Activated T-cell treated with anti-CD3 and anti-CD28 coated beads, Interleukin-2, amount 50 U/mL, for 48 hours (primary cell): ENCODE measurements at regions not wholly inside any gene's neighbourhood (a gene's known extent, or its start where the extent isn't known, plus 50 kb on each side); places are given as distances from the start of the nearest gene placed in this dataset.
"Not testable (repeated sequence)": the region's sequence is repeated elsewhere in the genome, so short reads cannot be mapped to it uniquely, and the experiment has no call there.

ENCODE experiments used
- DNase-seq, 2 experiments: peaks; one replicate each; pipeline ENCODE4 v3.0.0-alpha.2; 2020

DNA sequence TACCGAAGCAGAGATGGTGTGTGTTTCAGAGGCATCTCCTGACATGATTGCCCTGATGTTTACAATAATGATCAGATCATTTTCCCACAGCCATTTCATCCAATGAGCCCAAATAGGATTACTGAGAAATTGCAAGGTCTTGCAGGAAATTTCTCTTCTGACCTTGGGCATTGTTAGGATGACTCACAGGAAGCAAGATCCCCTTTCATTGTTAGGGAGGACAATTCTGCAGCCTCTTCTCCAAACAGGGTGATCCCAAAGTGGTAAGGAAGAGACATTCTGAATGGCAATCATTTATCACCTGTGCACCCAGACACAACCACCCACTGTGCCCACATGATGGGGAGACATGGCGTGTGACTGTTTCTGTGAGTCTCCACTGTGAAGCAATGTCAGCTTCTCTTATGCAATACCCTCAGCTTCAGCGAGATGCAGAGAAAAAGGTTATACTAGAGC is 306.7 kb upstream of the XYLT1 start:
- no peak for DNase-seq

GRCh38 chr16:17776888-17777287 is 306.1 kb upstream of the XYLT1 start:
- no peak for DNase-seq

DNA sequence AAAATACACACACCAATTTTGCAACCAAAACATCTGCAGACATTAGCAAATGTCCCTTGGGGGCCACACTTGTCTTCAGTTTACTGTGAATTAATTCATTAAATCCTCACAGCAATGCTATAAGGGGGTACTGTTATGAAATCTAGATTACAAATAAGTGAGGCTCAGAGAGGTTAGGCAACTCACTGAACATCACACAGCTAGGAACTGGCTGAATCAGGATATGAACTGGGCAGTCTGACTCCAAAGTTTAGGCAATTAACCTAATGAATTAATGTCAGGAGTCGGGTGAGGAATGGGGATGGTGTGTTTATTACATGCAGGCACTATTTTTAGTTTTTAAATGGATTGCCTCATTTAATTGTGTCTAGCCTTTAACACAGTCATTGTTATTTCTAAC is 305.7 kb upstream of the XYLT1 start:
- no peak for DNase-seq

DNA sequence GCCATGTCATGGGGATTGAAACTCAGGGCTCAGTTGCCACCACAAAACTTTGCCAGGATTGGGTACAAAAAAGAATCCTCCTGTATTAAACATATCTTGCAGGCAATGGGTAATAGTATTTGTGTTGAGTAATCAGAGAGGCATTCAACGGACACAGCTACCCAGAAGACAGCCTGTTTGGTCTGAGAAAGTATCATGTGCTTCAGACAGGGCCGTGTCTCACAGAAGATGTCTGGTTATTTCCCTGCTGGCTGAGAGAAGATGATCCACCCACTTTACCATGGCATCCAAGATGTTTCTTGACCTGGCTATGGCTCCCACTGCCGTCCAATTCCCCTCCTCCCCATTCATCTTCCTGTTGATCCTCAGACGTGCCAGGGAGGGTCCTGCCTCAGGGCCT is 304.3 kb upstream of the XYLT1 start:
- no peak for DNase-seq

DNA sequence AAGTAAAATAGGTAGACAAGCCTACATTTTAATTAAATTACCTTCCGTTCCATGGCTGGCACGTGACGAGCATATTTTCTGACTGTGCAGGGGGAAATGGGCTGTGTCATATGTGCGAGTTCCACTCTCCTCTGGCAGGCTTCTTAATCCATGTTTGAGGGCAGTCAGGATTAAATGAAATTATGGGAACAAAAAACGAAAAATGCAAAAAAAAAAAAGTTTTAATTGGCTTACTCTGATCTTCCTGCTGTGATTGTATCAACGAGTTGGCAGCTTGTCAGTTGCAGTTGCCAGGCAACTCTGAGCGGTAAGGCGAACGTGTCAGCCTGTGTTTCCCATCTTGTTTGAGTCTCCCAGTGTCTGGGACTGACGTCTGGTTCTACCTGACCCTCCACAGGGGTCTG is 302.9 kb upstream of the XYLT1 start:
- no peak for DNase-seq

DNA sequence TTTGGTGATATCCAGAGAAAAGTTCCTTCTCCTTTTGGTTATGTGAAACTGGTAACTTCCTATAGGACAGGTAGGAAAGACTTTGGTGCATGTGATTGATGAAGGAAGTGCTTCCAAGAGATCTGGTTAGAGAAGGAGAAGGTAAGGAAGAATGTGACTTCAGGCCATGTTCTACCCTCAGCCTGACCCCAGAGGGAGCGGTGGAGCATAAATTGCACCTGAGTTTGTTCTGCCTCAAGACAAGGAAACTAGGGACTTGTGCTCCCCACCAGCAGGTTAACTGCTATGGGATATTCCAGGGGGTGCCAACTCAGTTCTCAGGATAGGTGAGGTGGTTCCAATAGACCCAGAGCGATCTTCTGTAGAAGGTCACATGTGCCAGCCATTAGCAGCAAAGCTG is 299.3 kb upstream of the XYLT1 start:
- no peak for DNase-seq

DNA sequence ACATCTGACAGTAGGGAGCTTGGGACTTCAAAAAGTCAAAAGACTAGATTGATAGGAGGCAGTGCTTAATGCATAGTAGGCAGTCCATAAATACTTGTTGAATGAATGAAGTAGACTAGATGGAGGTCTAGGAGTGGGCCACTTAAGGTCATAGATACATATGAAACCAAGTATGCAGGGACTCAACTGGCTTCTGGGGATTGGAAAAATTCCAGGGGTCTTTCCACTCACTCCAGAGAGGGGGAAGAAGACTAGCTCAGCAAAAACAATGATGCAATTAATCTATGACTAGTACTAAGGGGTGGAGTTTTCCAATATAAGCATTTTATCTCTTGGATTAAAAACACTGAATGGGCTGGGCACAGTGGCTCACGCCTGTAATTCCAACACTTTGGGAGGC is 298.3 kb upstream of the XYLT1 start:
- DNase-seq = no peak

DNA sequence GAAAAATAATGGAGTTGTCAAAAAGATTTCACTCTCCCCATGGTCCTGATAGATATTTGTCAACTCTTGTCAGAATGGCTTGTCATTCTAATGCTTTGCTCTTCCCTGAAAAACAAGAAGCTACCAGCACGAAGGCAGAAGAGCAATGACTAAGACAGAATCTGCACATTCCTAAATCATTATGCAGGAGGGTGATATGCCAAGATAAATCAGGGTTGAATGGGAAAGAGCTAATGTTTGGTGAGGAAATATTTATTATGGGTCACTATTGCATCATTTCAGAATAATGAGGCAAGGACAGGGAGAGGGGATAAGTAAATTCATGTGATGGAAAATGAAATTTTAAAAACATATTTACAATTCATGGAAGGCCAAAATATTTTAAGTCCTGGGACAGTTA is 297.5 kb upstream of the XYLT1 start:
- DNase-seq = no peak

DNA sequence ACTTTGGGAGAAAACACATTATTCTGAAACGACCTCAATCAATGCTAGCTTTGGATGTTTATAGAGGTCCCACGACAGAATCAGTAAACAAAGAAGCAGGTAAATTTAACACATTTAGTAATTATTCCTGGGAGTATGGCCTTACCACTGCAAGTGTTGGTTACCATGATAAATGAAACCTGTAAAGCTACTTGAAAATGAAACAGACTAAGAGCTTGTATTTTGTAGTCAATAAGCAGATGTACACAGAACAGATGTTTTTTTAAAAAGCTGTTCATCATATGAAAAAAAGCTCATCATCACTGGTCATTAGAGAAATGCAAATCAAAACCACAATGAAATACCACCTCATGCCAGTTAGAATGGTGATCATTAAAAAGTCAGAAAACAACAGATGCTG is 295.3 kb upstream of the XYLT1 start:
- no peak for DNase-seq

- DNase-seq = no peak
Measured at GRCh38 chr16:17759451-17760390, 289.0 kb upstream of the XYLT1 start.

DNA sequence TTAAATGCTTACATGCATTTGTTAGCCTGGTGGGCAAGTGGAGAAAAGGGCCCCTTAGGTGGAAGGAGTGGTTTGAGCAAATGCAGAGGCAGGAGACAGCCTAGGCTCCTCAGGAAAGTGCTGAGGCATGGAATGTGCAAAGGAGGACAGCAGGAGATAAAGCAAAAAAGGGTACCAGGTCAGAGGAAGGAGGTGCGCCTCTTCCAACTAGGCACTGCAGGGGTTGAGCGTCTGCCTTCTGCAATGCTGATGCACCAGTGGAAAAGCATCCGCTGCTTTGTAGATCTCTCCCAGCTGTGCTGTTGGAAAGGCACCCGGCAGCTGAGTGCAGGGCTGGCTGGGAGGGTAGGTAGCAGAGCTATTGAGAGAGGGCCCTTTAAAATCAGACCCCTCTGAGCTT is 287.0 kb upstream of the XYLT1 start:
- DNase-seq = no peak

DNA sequence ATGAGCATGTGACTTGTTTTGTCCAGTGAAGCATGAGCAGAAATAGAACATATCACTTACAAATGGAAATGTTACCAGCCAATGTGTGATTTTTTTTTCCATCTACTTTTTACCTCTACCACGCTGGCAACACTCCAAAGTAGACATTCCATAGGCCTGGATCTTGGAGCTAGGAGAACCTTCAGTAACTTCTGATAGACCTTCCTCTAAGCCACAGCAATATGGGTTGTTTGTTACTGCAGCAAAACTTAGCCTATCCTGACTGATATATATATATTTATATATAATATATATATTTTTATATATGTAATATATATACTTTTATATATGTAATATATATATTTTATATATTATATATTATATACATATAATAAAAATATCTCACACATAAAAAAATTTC is 284.4 kb upstream of the XYLT1 start:
- DNase-seq = no peak

DNA sequence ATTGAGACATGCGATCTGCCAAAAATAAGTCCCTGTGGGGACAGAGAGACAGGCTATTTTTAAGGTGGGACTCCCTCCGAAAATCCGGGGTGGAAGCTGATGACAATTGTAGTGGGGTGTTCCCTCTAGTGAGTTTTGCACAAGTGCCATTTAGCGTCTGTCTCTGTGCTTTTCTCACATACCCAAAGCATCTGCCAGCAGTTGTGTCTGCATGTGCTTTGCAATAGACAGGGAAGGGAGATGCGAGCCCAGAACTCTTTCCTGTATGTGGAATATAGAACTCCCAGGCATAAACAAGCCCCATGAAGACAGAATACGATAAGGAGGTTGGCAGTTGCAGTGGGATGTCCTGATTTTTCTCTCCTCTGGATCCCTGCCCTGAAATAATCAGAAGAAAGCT is 282.7 kb upstream of the XYLT1 start:
- DNase-seq = no peak

- no peak for DNase-seq
Measured at GRCh38 chr16:17749706-17750105, 278.9 kb upstream of the XYLT1 start.

GRCh38 chr16:17748044-17748719 is 277.4 kb upstream of the XYLT1 start:
- DNase-seq = no peak

DNA sequence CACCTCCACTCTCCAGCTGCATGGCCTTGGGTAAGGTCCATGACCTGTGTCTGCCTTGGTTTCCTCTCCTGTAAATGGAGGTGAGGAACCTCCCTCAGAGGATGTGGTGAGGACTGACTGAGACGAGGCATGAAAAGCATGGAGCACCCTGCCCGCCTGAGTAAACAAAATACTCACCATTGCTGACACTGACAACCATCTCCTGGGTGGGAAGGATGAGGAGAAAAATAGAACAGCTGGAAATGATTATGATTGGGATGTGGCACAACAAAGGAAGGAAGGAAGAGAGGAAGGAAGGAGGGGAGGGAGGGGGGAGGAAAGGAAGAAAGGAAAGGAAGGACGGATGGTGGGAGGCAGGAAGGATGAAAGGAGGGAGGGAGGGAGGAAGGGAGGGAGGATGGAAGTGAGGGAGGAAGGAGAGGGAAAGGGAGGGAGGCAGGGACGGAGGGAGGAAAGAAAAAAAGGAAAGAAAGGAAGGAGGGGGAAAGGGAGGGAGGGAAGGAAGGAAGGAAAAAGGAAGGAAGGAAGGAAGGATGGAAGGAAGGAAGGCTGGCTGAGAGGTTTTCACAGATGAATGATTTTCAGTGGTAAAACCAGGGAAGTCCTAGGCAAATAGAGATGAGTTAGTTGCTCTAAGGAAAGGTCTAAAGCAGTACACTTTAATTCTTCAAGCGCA is 276.5 kb upstream of the XYLT1 start:
- DNase-seq = no peak

DNA sequence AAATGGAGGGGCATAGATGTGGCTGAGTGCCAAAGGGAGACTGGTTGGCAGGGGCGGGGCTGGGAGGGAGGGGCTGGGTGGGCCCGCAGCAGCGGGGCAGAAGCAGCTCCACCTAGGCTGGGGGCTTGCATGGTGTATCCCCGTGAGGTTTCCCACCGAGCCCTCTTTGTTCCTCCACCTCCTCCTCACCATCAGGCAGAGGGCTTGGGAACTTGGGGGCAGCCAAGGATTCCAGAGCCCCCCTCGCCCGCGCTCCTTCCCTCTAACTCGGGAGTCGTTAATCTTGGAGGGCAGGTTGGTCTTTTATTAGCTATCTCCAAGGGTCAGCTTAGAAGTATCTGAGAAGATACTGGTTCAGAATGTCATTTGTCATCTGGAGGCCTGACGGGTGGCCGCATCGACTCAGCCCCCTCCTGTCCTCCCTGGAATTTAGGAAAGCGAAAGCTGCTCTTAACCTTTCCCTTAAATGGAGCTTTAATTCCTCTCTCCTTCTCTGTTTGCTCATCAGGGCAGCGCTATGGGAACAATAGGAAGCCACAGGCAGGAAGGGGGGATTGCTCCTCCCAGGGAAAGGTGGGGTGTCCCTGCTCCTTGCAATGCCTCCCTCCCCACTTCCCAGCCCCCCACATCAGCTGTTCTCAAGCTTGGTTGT is 274.3 kb upstream of the XYLT1 start:
- no peak for DNase-seq

- DNase-seq = no peak
Measured at GRCh38 chr16:17743578-17743977, 272.8 kb upstream of the XYLT1 start.

GRCh38 chr16:17743158-17743557 is 272.4 kb upstream of the XYLT1 start:
- DNase-seq = no peak

GRCh38 chr16:17735099-17735498 is 264.3 kb upstream of the XYLT1 start:
- DNase-seq = not testable (repeated sequence)

GRCh38 chr16:17729820-17730219 is 259.1 kb upstream of the XYLT1 start:
- no peak for DNase-seq

- DNase-seq = no peak
Measured at GRCh38 chr16:17728196-17728595, 257.4 kb upstream of the XYLT1 start.

GRCh38 chr16:17724242-17724898 is 253.6 kb upstream of the XYLT1 start:
- no peak for DNase-seq
